ENCODE measurements at regions not wholly inside any gene's neighbourhood (a gene's known extent, or its start where the extent isn't known, plus 50 kb on each side); places are given as distances from the start of the nearest gene placed in this dataset.
"Not testable (repeated sequence)": the region's sequence is repeated elsewhere in the genome, so short reads cannot be mapped to it uniquely, and the experiment has no call there.

DNA sequence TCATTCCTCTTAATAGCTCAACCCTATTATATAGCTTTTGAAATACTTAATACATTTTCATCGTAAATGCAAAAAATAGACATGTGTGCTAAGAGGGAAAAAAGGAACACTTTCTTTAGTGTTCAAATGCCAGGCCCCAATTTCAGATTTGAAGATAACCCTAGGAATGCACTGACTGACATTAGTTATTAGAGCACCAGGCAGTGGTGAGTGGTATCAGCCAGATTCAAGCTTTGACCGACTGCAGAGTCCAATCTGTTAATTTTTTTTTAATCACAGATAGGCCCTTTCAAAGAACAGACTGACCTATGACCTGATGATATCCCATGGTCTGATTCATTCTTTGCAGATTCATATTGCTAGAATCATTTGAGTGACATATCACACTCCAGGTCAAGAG, 874.2 kb upstream of the CHORDC1 start:
- DNase-seq, result no peak

DNA sequence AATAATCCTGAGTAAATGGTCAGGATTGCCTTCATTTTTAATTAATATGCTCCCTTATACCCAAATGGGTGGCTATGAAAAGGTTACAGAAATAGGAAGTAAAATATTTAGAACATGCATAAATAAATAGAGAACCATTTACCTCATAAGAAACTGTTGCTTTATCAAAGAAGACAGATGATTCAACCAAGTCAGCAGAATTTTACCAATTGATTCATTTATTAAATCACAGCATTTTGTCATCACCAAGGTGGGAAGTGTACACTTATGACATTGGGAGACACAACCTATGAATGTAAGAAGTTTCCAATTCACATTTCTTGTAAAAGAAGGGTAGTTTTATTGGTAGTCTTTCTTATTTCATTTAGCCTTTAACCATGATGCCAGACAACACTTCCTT, 870.3 kb upstream of the CHORDC1 start:
- DNase-seq, result no peak

DNA sequence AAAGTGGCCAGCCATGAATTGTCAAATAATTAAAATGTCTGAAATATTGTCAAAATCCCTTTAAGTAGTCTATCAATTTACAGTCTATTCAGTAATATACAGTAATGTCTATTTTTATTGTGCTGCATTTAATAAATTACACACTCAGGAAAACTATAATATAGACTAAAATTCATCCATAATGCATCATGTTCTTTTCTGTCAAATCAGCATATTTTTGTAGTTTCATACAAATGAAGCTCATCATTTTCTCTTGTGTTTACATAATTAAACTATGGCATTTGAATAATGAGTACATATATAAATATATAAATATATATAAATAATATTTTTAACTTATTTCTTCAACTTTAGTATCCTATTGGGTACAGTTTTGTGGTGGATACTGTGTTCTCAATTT, 868.7 kb upstream of the CHORDC1 start:
- no peak for DNase-seq

DNA sequence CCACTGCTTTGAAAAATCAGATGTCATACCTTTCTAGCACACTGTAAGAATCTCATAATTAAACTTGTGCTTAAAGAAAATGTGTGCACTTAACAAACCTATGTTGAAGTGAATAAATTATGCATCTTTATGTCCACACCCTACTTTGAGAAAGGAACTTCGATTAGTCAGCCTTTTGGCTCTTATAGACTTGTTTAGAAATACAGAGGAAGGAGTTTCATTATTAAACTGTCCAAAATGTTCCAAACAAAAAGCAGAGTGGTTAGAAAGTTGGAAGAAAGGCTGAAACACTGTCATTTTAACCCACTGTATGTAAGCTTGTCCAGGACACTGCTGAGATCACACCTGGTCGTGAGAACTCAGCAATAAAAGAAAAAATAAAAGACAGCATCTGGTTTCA, 863.2 kb upstream of the CHORDC1 start:
- no peak for DNase-seq

DNA sequence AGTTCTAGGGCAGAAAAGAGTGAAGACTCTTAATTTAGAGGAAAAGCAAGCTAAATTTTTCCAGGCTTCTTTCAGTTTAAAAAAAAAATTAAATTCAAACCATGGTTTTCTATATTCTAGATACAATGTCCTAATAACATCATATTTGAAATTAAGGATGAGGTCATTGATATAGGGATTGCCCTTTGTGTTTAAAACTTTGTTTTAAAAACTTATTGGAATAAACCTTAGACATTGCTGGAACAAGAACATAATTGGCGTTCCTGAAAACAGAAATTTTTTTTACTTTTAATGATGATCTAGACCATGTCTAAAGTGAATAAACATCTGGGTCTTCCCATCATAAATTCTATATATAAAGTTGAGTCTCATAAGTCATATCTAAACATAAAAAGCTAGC, 859.4 kb upstream of the CHORDC1 start:
- DNase-seq, result no peak

DNA sequence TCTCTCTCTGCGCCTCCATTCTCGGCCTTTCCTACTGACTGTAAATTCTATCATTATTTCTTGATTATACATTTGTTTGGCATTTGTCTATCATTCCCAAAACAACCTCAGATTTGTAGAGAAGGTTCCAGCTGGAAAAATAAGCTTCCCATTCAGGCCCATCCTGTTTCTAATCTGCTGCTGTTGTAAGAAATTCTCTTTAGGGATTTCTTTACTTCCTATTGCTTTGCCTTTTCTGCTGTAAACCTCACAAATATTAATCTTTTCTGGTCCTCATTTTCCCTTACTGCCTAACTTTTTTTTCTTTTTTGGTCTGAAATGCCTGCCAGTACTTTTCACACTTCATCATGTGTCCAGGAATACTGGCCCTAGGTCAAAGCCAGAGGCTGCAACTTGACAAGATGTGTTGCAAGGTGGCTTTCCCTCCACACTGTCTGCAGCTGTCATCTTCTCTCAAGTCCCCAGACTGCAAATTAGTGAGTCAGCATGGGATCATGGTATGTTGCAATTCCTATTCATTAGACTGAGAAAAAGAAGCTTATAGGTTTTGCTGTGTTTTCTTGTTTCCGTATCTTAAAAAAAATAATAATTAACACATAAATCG, 858.7 kb upstream of the CHORDC1 start:
- no peak for DNase-seq

DNA sequence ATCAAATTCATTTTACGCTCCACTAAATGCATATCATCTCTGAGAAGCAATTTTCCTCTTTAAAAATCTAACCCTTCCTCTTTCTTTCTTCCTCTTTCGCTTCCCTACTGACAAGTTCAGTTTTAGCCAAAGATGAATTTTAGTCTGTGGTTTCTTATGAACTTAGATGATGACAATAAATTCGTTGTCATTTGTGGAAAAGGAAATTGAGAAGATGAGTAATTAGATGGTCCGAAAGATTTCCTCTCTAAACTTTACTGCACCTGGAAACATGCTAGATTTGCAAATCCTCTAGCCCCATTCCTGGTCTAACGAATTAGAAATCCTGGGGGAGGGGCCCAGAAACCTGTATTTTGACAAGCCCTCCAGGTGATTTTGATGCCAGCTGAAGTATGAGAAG, 855.4 kb upstream of the CHORDC1 start:
- DNase-seq, result no peak

DNA sequence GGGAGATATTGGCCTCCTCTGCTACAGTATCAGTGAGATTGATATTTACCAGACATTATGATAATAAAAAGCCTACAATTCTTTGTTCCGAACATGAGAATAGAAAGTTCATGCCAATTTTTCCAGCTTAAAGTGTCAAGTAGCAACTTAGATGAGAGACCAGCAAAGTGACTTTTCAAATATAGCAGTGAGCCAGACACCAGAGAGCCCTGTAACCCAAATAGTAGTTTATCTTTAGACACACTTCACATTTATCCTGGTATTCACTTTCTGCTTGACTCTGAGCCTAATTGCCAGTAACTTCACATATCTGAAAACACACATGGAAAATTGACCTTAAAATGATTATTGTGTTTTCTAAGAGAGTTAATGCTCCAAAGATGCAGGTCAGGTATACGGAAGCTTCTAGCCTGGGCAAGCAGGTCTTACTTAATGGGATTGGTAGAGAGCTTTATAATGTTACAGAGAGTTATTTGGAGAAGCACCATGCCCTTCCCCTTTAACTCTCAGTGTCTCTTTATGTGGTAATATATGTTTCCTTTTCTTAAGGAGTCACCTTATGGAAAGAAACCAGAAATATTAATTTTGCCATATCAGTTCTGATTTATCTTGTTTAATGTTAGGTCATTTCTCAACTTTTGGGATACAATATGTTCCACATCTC, 852.3 kb upstream of the CHORDC1 start:
- DNase-seq, result no peak

DNA sequence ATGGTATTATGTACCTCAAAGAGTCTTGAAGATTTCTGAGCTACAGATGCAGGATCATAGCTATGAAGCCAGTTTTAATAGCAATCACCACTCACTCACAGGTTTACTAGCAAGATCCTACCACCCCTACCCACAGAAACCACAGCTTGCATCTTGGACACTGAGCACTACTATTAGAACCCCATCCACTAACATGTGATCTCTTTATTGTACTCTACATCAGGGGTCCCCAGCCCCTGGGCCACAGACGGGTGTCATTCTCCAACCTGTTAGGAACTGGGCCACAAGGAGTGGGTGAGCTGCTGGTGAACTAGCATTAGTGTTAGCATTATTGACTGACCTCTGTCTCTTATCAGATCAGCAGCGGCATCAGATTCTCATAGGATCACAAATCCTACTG, 844.8 kb upstream of the CHORDC1 start:
- no peak for DNase-seq

DNA sequence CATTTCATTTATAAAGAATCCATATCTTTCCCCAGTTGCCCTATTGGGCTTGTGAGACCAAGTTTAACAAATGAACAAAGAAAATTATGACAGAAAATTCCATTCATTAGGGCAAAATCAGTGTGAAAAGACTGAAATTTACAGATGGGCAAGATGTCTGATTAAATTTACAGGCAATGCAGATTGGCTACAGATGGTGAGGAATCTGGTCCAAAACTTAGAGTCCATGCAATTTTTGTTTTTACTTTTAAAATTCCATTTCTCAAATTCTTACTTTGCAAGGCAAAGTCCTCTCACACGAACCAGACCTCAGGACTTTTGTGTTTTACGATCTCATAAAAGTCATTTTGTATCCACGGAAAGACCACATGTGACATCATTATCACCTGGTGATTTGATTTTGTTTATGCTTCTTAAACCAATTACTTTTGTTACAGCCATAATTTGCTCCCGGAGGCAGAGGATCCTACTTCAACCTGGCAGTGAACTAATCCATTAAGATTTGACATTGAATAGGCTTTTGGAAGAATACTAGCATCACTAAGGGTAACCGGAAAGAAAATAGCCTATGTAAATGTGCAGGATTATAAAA, 843.7 kb upstream of the CHORDC1 start:
- DNase-seq, result peak; percentile 36

DNA sequence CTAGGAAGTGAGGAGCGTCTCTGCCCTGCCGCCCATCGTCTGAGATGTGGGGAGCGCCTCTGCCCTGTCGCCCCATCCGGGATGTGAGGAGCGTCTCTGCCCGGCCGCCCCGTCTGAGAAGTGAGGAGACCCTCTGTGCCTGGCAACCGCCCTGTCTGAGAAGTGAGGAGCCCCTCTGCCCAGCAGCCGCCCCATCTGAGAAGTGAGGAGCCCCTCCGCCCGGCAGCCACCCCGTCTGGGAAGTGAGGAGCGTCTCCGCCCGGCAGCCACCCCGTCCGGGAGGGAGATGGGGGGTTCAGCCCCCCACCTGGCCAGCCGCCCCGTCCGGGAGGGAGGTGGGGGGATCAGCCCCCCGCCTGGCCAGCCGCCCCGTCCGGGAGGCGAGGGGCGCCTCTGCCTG, 840.5 kb upstream of the CHORDC1 start:
- DNase-seq, result not testable (repeated sequence)

DNA sequence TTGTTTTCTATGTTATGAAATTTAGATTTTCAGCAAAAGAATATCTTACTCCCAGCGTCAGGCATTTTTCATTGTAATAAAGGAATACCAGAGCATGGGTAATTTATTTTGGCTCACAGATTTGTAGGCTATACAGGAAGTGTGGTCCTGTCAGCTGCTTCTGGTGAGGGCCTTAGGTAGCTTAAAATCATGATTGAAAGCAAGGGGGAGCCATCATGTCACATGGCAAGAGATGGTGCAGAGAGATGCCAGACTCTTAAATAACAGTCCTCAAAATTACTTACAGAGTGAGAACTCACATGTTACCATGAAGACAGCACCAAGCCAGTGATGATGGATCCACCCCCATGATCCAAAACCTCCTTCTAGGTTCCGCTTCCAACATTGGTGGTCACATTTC, 825.0 kb upstream of the CHORDC1 start:
- DNase-seq, result no peak

DNA sequence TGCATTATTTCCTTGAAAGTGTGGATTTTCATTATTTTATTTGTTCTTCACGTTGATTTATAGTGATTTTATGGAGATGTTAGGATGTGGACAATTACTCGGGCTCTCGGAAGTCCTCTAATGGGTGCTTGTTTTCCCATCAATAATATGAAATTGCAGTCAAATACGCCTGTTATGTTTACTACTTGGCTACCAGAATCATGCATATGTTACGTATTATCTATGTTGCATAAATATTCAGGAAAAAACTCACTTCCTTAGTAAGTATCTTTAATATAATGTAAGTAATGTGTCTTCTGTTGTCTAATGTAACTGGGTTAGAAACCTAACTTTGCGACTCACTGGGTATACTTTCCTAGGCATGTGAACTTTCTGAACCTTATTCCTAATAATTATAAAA, 823.4 kb upstream of the CHORDC1 start:
- DNase-seq, result no peak

DNA sequence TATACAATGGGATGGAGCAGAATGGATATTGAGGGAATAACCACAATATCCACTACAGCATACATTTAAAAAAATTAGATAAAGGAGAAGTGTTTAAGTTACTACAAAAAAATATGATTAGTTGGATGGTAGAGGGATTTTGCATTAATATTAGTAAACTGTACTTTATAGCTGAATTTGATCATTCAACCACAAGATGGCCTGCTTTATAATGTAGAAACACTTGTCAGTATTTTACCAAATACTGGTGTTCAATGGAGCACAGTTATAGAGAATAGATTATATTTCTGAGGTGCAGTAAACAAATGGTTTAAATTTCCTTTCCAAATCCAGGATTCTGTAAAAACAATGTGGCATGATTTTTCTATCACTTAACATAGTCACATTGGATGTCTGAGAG, 818.8 kb upstream of the CHORDC1 start:
- DNase-seq, result no peak

DNA sequence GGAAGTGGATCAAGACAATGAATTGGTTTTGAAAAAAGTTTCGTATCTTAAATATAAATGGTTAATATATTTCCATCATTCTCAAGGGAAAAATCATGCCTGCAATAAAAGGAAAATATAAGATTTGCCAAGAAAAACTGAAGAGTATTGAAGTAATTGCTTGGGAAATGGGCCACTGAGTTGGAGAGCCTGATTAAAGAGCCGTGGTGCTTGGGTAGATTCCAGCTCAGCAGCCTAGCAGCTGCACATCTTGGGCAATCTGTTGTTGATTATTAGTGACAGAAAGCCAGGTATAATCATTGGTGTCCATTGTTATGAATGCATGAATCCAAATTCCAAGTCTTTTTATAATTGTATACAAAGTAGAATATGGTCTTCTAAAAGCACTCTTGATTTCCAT, 800.9 kb upstream of the CHORDC1 start:
- no peak for DNase-seq

DNA sequence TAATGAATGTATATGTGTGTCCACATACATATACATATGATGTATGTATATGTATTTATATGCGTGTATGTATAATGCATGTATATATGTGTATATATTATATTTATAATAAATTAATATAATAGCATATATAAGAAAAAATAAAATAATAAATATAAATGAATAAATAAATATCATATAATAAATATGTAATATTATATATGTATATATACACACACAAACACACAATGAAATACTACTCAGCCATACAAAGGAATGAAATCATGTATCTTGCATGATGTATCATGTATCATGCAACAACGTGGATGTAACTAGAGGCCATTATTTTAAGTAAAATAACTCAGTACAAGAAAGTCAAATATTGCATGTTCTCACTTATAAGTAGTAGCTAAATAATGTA, 788.7 kb upstream of the CHORDC1 start:
- no peak for DNase-seq

DNA sequence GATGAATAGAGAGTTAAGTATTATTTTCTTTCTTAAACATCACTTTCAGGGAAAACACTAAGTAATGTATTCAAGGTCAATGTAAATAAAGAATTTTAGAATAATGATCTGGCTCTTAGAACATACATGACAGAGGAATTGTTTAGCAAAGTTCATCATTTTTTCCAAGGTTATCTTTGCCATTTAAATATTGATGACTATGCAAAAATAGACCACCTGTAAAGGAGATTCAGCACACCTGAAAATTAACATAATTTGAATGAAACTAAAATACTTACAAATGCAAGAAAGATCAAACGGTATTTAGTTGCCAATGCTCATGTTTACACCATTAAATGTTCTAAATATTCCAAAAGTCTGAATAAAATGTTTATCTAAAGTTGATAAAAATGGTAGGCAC, 782.6 kb upstream of the CHORDC1 start:
- no peak for DNase-seq

DNA sequence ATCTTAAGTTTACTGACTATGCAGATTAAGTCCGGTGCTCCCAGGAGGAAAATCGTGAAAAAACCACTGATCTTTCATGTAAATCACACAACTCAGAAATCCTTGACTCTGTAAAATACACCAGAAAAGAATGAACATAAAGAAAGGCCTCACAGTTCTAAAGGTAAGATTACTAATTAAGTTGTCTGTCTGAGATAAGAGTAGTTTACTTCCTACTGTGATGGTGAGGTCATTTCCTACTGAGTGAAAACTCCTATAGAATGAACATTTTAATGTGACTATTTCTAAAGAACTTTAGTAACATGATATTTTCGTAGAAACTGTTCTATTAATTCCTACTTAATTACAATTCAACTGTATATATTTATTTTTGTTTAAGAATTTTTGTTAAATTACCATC, 774.4 kb upstream of the CHORDC1 start:
- no peak for DNase-seq

DNA sequence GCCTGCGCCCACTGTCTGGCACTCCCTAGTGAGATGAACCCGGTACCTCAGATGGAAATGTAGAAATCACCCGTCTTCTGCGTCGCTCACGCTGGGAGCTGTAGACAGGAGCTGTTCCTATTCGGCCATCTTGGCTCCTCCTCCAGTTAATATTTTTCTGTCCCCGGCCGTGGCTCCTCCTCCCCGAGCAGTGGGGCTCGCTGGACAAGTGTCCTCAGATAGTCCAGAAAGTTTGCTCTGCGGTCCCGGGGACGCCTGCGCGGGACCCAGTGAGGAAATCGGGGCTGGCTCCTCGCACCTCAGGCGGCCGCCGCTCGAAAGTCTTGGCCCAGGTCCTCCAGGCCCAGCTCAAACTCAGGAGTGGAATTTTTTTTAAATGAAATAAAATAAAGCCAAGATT, 749.3 kb upstream of the CHORDC1 start:
- not testable (repeated sequence) for DNase-seq

DNA sequence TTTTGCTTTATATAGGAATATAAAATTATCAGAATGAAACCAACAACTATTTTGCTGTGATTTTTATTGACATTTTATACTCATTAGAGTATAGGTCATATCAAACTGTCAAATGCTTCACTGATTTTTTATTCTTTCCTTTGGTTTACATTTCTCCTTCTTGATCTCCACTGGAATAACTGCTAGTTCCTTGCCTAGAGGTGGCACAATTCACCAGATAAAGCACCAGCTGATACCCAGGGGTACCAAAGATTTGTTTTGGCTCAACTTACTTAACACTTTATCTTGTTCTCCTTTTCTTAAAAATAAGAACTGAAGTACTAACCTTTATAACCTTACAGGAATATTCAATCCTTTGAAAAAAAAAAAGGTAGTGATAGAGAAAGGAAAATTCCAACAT, 725.1 kb upstream of the CHORDC1 start:
- no peak for DNase-seq

DNA sequence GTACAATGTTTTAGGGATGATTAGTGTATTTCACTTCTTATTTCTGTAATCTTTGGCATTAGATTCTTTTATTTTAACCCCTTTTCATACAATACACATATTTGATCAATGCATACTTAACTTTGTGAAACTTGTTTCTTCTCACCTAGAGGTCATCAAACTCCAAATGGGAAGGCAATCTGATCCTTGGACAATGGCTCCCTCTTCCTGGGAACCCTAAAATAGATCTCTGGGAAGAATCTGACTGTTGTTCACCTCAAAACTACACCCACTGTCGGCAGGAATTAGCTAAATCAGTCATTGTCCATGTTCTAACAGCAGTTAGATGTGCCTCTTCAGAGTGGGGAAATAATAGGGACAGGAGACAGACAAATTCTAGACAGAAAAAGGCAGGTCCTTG, 707.4 kb upstream of the CHORDC1 start:
- no peak for DNase-seq

DNA sequence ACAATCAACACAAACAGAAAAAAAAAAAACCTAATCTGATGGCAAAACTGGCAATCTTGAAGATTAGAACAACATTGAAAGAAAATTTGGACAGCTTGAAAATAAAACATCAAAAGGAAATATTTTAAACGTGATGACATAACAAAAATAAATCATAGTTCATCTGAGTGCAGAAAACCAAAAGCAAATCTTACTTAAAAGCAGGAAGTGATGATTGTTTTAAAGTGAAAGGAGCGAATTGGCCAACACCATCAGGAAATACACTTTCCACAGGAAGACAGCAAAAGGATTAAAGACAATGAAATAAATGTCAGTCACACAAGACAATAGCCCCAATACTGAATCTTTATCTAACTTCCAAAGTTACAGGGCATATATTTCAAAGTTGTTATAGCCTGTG, 696.5 kb upstream of the CHORDC1 start:
- DNase-seq, result no peak

DNA sequence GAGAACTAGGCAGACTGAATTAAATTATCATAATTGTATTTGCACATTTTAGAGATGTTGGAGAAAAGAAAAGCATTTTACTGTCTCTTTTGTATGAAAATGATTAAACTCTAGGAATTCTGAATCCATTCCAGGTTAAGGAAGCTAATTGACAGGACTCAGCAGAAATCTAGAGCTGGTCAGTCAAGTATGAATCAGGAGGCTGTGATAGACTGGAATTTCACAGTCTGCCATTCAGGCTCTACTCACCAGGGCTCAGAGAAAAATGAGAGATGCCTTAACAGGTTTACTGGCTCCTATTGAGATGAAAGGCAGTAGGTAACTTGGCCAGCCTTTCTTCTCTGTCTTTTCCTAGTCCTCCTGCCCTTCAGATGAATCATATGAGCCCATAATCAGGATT, 693.9 kb upstream of the CHORDC1 start:
- no peak for DNase-seq

DNA sequence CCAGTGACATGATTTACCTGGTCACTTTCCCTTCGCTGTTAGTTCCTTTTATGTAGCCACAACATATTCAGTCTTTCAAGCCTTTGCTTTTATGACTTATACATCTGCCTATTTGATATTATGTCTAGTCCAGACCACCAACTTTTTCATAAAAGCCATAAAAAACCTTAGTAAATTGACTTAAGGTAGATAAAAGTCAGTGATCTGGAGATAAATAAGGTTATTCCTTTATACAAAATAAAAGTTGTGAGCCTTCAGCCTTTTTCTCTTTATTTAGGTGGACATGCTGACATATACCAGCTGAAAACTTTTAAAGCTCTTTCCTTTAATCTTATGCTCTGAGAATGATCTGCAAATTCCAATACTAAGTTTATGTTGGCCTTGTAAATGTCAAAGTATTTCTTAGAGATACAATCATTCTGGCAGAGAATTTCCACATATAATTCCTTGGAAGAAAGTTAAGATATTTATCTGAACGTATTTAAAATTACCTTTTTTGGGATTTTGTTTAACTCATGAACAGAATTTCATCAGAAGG, 690.4 kb upstream of the CHORDC1 start:
- no peak for DNase-seq

DNA sequence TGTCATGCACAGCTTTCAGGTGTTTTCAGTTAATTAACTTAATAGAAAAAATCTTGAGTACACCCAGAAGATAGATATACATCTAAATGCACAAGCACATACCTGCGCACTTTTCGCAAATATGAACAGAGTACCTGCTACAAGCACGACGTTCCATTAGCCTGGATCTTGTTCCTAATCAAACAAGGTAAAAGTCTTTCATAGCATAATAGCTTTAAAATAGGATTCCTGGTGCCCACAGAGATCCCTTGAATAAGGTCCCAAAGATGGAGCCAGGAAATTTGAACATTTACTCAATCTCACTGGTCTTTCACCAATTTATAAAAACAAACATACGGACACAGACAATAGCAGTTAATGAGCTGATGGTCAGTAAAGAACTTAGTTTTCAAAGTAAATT, 689.8 kb upstream of the CHORDC1 start:
- no peak for DNase-seq
